ENCODE measurements at regions not wholly inside any gene's neighbourhood (a gene's known extent, or its start where the extent isn't known, plus 50 kb on each side); places are given as distances from the start of the nearest gene placed in this dataset.

GRCh38 chr3:72351536-72351935 lies 496.7 kb downstream of the SHQ1 start:
- 95% methylated on average over 9 of the region's 9 CpGs; no CpG with 5 or more reads in 1 of the 2 experiments for whole genome bisulfite sequencing, 2 experiments (ENCODE audit: extremely low coverage in 1 of 2, insufficient coverage in 1 of 2, insufficient read length in 1 of 2, insufficient replicate concordance in 2 of 2, low coverage in 1 of 2, low lambda C conversion rate in 2 of 2, missing lambda C conversion rate in 1 of 2)
- Histone ChIP-seq H2BK20ac (ENCODE audit: low read length) (no peak overlapping the region), H3K9ac (replicated peaks in 1 of 4; ENCODE audit: extremely low read depth in 1 of 4, low read depth in 3 of 4, low read length in 3 of 4) (no peak overlapping the region), H3K79me2 (ENCODE audit: control insufficient read depth in 1 of 2, insufficient read depth in 2 of 2, low read length in 2 of 2) (no peaks in the 10 kb centered on the region), H2BK15ac (ENCODE audit: low read length) (no peak overlapping the region), H3K23ac (ENCODE audit: insufficient read length) (no peak overlapping the region), H3K4me2 (ENCODE audit: insufficient read depth in 1 of 2, low read depth in 2 of 2, low read length in 2 of 2) (no peak overlapping the region), H3K18ac (ENCODE audit: extremely low read depth, low read length) (no peak overlapping the region), H3K23me2 (ENCODE audit: low read depth, low read length) (no peaks in the 10 kb centered on the region), H3K14ac (ENCODE audit: insufficient read length) (no peak overlapping the region), H2AK5ac (ENCODE audit: low read depth, low read length) (no peak overlapping the region), H4K8ac (ENCODE audit: extremely low read depth, insufficient read depth, low read length) (no peak overlapping the region), H2BK120ac (replicated peaks; ENCODE audit: low read depth, low read length) (no peak overlapping the region), H3K9me3 (ENCODE audit: insufficient read depth in 2 of 2, low read depth in 1 of 2, low read length in 1 of 2) (0 out of 4 replicates have a peak, but pooled peaks cover 0 to 3% of the 10 kb centered on the region in 2 experiments), H3K36me3 (ENCODE audit: control insufficient read depth in 2 of 4, insufficient read depth in 4 of 4, low read length in 3 of 4) (no peaks in the 10 kb centered on the region), H3K27ac (ENCODE audit: low read depth, low read length) (no peak overlapping the region), H4K5ac (ENCODE audit: insufficient read length, low read depth, low read length) (no peak overlapping the region), H3K4me1 (replicated peaks in 1 of 4; ENCODE audit: control insufficient read depth in 3 of 4, insufficient read depth in 4 of 4, low read length in 3 of 4) (peaks cover 0 to 2% (median 0%) of the 10 kb centered on the region in 4 experiments; a peak in 1 of 7 replicates), H2AFZ (ENCODE audit: low read length) (no peak overlapping the region), H2BK12ac (ENCODE audit: low read depth, low read length) (no peak overlapping the region), H3K56ac (replicated peaks; ENCODE audit: insufficient read length, low read depth, low read length) (no peak overlapping the region), H3K4ac (replicated peaks; ENCODE audit: insufficient read length, low read depth, low read length) (no peak overlapping the region), H4K20me1 (replicated peaks in 1 of 2; ENCODE audit: control insufficient read depth in 1 of 2, insufficient read depth in 2 of 2, low read length in 2 of 2) (no peaks in the 10 kb centered on the region), H3K27me3 (replicated peaks in 1 of 4; ENCODE audit: control insufficient read depth in 3 of 4, extremely low read depth in 1 of 4, insufficient read depth in 3 of 4, low read length in 3 of 4) (no peaks in the 10 kb centered on the region), H4K91ac (replicated peaks; ENCODE audit: insufficient read length, low read length) (no peak overlapping the region), H3K79me1 (ENCODE audit: low read depth, low read length) (no peaks in the 10 kb centered on the region), H3K4me3 (ENCODE audit: extremely low read depth in 1 of 4, insufficient read depth in 2 of 4, low read depth in 3 of 4, low read length in 4 of 4) (no peak overlapping the region), H2BK5ac (ENCODE audit: low read depth, low read length) (no peak overlapping the region)
- ChIA-PET POLR2A (ENCODE audit: partially characterized antibody) (no interaction called here), CTCF (ENCODE audit: partially characterized antibody) (interaction anchor here (0.9 kb wide), 1 partner anchor 52 kb away, joined by 4 read pairs; no protein-coding TSS in a partner anchor)
- DNase-seq (ENCODE audit: low read depth in 1 of 2, low spot score in 2 of 2) (no peak), FAIRE-seq (no peak)
- TF ChIP-seq KDM5A (IDR thresholded peaks at IDR 0.05; ENCODE audit: low read length): no peak
- peak; percentile 44; the same call in 1 of the 2 replicates for TF ChIP-seq KDM1A (IDR thresholded peaks at IDR 0.05; ENCODE audit: borderline replicate concordance, low read length)

Measured in H1 (cell line).